ENCODE measurements at regions not wholly inside any gene's neighbourhood (a gene's known extent, or its start where the extent isn't known, plus 50 kb on each side); places are given as distances from the start of the nearest gene placed in this dataset.
"Not testable (repeated sequence)": the region's sequence is repeated elsewhere in the genome, so short reads cannot be mapped to it uniquely, and the experiment has no call there.

DNA sequence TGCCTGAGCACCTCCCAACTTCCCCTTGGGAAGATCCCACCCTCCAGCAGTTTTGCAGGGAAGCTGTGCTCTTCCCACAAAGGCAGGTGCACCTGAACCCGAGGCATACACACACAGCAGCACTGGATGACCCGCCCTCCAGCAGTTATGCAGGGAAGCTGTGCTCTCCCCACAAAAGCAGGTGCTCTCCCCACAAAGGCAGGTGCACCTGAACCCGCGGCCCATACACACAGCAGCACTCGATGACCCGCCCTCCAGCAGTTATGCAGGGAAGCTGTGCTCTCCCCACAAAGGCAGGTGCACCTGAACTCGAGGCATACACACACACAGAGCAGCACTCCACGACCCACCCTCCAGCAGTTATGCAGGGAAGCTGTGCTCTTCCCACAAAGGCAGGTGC is 80.2 kb upstream of the LPCAT1 start:
- CTCF ChIA-PET; H3K27me3 Mint-ChIP-seq; H3K27ac Mint-ChIP-seq; H3K4me3 Mint-ChIP-seq; POLR2A ChIA-PET; H3K36me3 Mint-ChIP-seq (ENCODE audit: low read depth); ATAC-seq; DNase-seq; intact Hi-C loops (cut with micrococcal nuclease); H3K9me3 Mint-ChIP-seq: not testable (repeated sequence)
- peaks cover 21% of the 10 kb centered on the region for H3K4me1 Mint-ChIP-seq (ENCODE audit: low read depth)

DNA sequence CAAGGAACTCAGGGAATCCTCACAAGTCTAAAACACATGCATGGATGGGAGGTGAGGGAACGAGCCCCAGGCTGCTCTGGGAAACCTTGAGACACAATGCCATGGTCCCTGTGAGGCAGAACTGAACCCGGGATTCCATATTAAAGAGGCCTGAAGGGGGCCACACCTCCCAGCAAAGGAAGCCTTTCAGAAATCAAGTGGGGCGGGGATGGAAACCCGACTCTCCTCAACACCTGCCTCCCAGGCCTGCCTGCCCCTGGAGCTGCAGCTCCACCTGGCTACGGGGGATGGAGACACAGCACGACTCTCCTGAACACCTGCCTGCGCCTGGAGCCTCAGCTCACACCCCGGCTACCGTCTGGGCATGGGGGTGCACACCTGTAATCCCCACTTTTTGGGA is 77.8 kb upstream of the LPCAT1 start:
- H3K27me3 Mint-ChIP-seq = not testable (repeated sequence)
- peak; percentile 33 for DNase-seq
- H3K4me1 Mint-ChIP-seq (ENCODE audit: low read depth) = peaks cover 12% of the 10 kb centered on the region

DNA sequence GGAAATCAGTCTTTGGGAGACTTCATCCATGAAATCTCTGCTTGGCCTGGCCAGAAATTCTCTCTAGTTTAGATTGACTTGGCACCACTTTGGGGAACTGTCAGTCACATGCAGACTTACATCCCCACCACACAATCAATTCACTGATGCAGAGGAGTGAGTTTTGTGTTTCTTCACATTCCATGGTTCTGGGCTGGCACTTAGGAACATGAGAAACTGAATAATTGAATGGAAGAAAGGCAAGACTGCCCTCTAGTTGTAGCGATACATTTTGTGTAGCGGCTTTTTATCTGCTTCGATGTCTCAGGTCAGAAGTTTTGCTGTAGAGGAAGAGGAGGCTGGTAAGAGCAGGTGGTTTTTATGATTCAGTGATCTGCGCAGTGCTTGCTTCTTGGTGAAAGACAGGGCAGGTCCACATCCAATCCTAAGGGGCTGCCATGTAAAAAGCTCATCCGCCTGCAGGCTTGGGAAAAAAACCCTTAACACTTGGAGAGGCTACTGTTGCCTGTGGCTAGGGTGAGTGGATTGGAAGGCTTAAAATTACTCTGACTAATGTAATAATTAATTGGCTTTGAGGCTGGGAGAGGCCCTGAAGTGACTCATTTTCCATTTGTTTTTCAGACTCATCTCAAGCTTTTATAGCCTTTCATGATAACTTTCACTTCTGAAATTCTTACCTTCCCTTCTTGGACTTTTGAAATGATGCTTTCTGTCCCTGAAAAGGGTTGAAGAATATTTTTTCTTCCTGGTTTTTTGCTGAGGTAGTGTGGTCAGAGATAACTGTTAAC is 75.4 kb upstream of the LPCAT1 start:
- Mint-ChIP-seq H3K4me1 (ENCODE audit: low read depth) (peaks cover 12% of the 10 kb centered on the region), H3K27ac (peak overlapping the region; percentile 51)
- H3K27me3 Mint-ChIP-seq; CTCF ChIA-PET; H3K36me3 Mint-ChIP-seq (ENCODE audit: low read depth); H3K9me3 Mint-ChIP-seq; H3K4me3 Mint-ChIP-seq; intact Hi-C loops (cut with micrococcal nuclease); POLR2A ChIA-PET: not testable (repeated sequence)
- TF ChIP-seq, protein P1, sequence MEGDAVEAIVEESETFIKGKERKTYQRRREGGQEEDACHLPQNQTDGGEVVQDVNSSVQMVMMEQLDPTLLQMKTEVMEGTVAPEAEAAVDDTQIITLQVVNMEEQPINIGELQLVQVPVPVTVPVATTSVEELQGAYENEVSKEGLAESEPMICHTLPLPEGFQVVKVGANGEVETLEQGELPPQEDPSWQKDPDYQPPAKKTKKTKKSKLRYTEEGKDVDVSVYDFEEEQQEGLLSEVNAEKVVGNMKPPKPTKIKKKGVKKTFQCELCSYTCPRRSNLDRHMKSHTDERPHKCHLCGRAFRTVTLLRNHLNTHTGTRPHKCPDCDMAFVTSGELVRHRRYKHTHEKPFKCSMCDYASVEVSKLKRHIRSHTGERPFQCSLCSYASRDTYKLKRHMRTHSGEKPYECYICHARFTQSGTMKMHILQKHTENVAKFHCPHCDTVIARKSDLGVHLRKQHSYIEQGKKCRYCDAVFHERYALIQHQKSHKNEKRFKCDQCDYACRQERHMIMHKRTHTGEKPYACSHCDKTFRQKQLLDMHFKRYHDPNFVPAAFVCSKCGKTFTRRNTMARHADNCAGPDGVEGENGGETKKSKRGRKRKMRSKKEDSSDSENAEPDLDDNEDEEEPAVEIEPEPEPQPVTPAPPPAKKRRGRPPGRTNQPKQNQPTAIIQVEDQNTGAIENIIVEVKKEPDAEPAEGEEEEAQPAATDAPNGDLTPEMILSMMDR (IDR thresholded peaks at IDR 0.05) = peak; percentile 27
- peak; percentile 38 for ATAC-seq
- peak; percentile 40 for DNase-seq

More for the DNA sequence above, 77.8 kb upstream of the LPCAT1 start:
- intact Hi-C loops (cut with micrococcal nuclease); H3K4me3 Mint-ChIP-seq; H3K9me3 Mint-ChIP-seq; H3K36me3 Mint-ChIP-seq (ENCODE audit: low read depth); CTCF ChIA-PET; ATAC-seq; POLR2A ChIA-PET; H3K27ac Mint-ChIP-seq: not testable (repeated sequence)

DNA sequence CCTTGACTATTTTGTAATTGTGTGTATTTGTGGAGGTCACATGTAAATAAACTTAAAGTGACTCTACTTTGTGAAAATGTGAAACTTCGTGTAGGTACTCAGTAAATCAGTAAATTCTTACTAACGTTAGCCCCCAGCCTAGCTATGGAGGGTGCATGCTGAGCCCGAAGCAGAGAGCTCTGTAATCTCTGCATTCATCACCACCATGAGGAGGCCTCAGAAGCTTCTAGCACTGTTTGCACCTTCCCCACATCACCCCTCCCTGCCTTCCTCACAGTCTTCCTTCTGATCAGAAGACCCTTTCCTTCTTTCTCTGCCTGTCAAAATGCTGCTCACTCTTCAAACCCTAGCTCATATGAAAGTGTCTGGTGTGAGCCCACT is 73.3 kb upstream of the LPCAT1 start:
- POLR2A ChIA-PET; H3K4me3 Mint-ChIP-seq; ATAC-seq; intact Hi-C loops (cut with micrococcal nuclease); H3K27me3 Mint-ChIP-seq; H3K9me3 Mint-ChIP-seq; H3K27ac Mint-ChIP-seq; H3K36me3 Mint-ChIP-seq (ENCODE audit: low read depth); DNase-seq: not testable (repeated sequence)
- H3K4me1 Mint-ChIP-seq (ENCODE audit: low read depth) = peaks cover 23% of the 10 kb centered on the region
- CTCF ChIA-PET = interaction anchor here (1.0 kb wide), 1 partner anchor 48 kb away, joined by 3 read pairs; no protein-coding TSS in a partner anchor

DNA sequence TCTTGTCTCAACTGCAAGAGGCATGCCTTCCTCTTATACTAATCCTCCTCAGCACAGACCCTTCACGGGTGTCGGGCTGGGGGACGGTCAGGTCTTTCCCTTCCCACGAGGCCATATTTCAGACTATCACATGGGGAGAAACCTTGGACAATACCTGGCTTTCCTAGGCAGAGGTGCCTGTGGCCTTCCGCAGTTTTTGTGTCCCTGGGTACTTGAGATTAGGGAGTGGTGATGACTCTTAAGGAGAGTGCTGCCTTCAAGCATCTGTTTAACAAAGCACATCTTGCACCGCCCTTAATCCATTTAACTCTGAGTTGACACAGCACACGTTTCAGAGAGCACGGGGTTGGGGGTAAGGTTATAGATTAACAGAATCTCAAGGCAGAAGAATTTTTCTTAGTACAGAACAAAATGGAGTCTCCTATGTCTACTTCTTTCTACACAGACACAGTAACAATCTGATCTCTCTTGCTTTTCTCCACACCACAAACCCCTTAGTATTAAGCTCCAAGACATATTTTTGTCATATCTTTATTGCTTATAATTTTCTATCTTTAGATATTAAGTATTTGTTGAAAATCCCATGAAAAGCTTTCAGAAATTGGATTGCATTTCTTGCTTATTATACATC is 72.8 kb upstream of the LPCAT1 start:
- CTCF ChIA-PET = interaction anchor here (1.0 kb wide), 1 partner anchor 48 kb away, joined by 3 read pairs; no protein-coding TSS in a partner anchor
- H3K36me3 Mint-ChIP-seq (ENCODE audit: low read depth); POLR2A ChIA-PET; H3K9me3 Mint-ChIP-seq; H3K27me3 Mint-ChIP-seq; H3K4me3 Mint-ChIP-seq; ATAC-seq; H3K27ac Mint-ChIP-seq; intact Hi-C loops (cut with micrococcal nuclease); DNase-seq: not testable (repeated sequence)
- peaks cover 26% of the 10 kb centered on the region for H3K4me1 Mint-ChIP-seq (ENCODE audit: low read depth)

DNA sequence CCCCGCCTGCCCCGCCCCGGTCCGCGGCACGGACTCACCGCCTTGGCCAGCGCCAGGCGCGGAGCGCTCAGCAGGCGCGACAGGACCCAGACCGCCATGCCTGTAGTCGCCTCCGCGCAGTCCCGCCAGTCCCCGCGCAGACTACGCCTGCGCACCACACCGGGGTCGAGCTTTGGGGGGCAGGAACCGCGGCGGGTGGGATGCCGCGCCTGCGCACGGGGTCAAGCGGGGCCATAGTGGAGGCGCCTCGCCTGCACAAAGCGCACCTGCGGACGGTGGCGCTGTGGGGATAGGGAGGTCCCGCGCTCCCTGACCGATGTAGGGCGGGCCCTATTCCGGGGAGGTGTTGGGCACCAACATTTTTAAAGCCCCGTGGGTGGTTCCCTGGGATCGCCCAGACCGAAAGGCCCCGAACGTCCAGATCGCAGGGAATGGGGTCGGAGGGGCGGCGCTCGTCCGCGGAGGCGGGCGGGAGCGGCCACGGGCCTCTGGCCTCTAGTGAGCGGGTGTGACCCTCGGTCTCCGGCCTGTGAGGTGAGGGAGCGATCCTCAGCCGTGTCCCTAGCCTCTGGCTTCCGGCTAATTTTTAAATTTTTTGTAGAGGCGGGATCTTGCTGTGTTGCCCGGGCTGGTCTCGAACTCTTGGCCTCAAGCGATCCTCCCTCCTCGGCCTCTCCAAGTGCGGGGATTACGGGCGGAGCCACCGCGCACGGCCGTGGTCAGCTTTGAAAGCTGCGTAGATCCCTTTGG is 70.8 kb upstream of the LPCAT1 start:
- Mint-ChIP-seq H3K36me3 (ENCODE audit: low read depth) (peaks cover 5% of the 10 kb centered on the region), H3K27me3 (no peaks in the 10 kb centered on the region), H3K4me1 (ENCODE audit: low read depth) (peaks cover 23% of the 10 kb centered on the region), H3K9me3 (no peaks in the 10 kb centered on the region), H3K4me3 (peak overlapping the region; percentile 80), H3K27ac (peak overlapping the region; percentile 64)
- POLR2A ChIA-PET = interaction anchor here (0.6 to 1.6 kb wide), 4 partner anchors 36 to 58 kb away, joined by 3 to 4 read pairs (median 3); no protein-coding TSS in a partner anchor
- TF ChIP-seq, protein P1 (IDR thresholded peaks at IDR 0.05) = peak; percentile 55
- CTCF ChIA-PET = interaction anchor here (0.9 to 1.9 kb wide), 8 partner anchors 10 to 210 kb away, joined by 3 to 5 read pairs (median 3); partner anchors contain the start of gene LPCAT1
- DNase-seq (peak; percentile 90), ATAC-seq (peak; percentile 97)
- intact Hi-C loops (cut with micrococcal nuclease) = loop anchor here (5.0 kb wide), 1 partner anchor 48 kb away; no protein-coding TSS in a partner anchor
